ENCODE measurements at regions not wholly inside any gene's neighbourhood (a gene's known extent, or its start where the extent isn't known, plus 50 kb on each side); places are given as distances from the start of the nearest gene placed in this dataset.
"Not testable (repeated sequence)": the region's sequence is repeated elsewhere in the genome, so short reads cannot be mapped to it uniquely, and the experiment has no call there.

DNA sequence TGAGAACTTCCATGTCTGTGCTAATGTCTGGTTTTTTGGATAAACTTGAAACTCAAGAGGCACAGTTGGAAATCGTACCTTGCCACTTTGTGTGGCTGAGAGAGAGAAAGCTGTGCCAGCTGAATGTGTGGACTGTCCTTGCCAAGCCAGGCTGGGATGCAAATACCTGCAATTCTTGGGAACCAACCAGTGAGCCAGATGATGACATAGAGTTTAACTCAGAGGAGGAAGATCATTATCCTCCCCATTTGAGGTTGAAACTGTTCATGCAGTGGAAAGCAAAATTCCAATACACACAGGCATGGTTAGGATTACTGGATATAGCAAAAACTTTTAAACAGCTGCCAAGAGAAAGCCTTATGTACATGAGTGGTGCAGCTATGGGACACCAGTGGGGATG, 451.4 kb upstream of the NPAP1 start:
- in situ Hi-C loops (cut with HindIII; ENCODE audit: low pct_unique_long_range_greater_than_20kb, low sequenced_read_pairs) (no loop called here), intact Hi-C loops (cut with micrococcal nuclease; ENCODE audit: unreplicated experiment) (no loop called here)
- no peaks in the 10 kb centered on the region for H3K36me3 ChIP-seq (ENCODE audit: control insufficient read depth, insufficient read depth, low read length)
- no TSS peak for BruUV-seq (replicated peaks)
- peaks cover 2% of the 10 kb centered on the region; the same call in 1 of the 2 replicates for H3K9me3 ChIP-seq (ENCODE audit: control insufficient read depth, insufficient read depth, low read depth, low read length)
- TF ChIP-seq SIN3A (IDR thresholded peaks at IDR 0.05; ENCODE audit: borderline replicate concordance, insufficient read depth, low read depth, low read length) (no peak), TCF7L2 (IDR thresholded peaks at IDR 0.05; ENCODE audit: low read depth, low read length) (no peak), POLR2AphosphoS5 (IDR thresholded peaks at IDR 0.05; ENCODE audit: low read depth, low read length) (no peak)
- TF ChIP-seq, protein P1, sequence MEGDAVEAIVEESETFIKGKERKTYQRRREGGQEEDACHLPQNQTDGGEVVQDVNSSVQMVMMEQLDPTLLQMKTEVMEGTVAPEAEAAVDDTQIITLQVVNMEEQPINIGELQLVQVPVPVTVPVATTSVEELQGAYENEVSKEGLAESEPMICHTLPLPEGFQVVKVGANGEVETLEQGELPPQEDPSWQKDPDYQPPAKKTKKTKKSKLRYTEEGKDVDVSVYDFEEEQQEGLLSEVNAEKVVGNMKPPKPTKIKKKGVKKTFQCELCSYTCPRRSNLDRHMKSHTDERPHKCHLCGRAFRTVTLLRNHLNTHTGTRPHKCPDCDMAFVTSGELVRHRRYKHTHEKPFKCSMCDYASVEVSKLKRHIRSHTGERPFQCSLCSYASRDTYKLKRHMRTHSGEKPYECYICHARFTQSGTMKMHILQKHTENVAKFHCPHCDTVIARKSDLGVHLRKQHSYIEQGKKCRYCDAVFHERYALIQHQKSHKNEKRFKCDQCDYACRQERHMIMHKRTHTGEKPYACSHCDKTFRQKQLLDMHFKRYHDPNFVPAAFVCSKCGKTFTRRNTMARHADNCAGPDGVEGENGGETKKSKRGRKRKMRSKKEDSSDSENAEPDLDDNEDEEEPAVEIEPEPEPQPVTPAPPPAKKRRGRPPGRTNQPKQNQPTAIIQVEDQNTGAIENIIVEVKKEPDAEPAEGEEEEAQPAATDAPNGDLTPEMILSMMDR (IDR thresholded peaks at IDR 0.05), result no peak
- TF ChIP-seq, protein P2, sequence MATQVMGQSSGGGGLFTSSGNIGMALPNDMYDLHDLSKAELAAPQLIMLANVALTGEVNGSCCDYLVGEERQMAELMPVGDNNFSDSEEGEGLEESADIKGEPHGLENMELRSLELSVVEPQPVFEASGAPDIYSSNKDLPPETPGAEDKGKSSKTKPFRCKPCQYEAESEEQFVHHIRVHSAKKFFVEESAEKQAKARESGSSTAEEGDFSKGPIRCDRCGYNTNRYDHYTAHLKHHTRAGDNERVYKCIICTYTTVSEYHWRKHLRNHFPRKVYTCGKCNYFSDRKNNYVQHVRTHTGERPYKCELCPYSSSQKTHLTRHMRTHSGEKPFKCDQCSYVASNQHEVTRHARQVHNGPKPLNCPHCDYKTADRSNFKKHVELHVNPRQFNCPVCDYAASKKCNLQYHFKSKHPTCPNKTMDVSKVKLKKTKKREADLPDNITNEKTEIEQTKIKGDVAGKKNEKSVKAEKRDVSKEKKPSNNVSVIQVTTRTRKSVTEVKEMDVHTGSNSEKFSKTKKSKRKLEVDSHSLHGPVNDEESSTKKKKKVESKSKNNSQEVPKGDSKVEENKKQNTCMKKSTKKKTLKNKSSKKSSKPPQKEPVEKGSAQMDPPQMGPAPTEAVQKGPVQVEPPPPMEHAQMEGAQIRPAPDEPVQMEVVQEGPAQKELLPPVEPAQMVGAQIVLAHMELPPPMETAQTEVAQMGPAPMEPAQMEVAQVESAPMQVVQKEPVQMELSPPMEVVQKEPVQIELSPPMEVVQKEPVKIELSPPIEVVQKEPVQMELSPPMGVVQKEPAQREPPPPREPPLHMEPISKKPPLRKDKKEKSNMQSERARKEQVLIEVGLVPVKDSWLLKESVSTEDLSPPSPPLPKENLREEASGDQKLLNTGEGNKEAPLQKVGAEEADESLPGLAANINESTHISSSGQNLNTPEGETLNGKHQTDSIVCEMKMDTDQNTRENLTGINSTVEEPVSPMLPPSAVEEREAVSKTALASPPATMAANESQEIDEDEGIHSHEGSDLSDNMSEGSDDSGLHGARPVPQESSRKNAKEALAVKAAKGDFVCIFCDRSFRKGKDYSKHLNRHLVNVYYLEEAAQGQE (IDR thresholded peaks at IDR 0.05; ENCODE audit: insufficient read depth in 1 of 2, low read depth in 2 of 2, low read length in 1 of 2), result no peak
- no peak for DNase-seq (ENCODE audit: low read depth, low spot score)
- no peak overlapping the region for H3K27ac ChIP-seq (ENCODE audit: low read length)
- H3K4me3 ChIP-seq (ENCODE audit: low read depth in 2 of 2, low read length in 2 of 2), result no peak overlapping the region
- no peak for ATAC-seq
- ChIA-PET POLR2A (no interaction called here), CTCF (no interaction called here)
- H3K4me1 ChIP-seq (ENCODE audit: control insufficient read depth, insufficient read depth, low read length), result no peaks in the 10 kb centered on the region
- H3K27me3 ChIP-seq (ENCODE audit: control insufficient read depth, insufficient read depth, low read length), result no peaks in the 10 kb centered on the region

DNA sequence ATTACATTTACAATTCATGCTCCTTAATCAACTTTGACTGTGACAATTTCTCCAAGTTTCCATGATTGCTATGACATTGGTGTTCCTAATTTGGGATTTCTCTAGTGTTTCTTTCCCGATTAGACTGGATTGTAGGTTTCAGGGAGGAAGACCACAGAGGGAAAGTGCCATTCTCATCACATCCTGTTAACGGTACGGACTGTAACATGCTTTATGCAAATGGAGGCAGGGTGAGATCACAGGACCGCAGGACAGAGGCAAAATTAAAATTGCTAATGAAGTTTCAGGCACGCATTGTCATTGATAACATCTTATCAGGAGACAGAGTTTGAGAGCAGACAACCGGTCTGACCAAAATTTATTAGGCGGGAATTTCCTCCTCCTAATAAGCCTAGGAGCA, 446.7 kb upstream of the NPAP1 start:
- in situ Hi-C loops (cut with HindIII; ENCODE audit: low pct_unique_long_range_greater_than_20kb, low sequenced_read_pairs); H3K9me3 ChIP-seq (ENCODE audit: control insufficient read depth, insufficient read depth, low read depth, low read length); H3K36me3 ChIP-seq (ENCODE audit: control insufficient read depth, insufficient read depth, low read length); H3K4me3 ChIP-seq (ENCODE audit: low read depth in 2 of 2, low read length in 2 of 2); DNase-seq (ENCODE audit: low read depth, low spot score); H3K27me3 ChIP-seq (ENCODE audit: control insufficient read depth, insufficient read depth, low read length); intact Hi-C loops (cut with micrococcal nuclease; ENCODE audit: unreplicated experiment); ATAC-seq; POLR2A ChIA-PET; H3K4me1 ChIP-seq (ENCODE audit: control insufficient read depth, insufficient read depth, low read length); CTCF ChIA-PET; H3K27ac ChIP-seq (ENCODE audit: low read length); BruUV-seq (replicated peaks): not testable (repeated sequence)

DNA sequence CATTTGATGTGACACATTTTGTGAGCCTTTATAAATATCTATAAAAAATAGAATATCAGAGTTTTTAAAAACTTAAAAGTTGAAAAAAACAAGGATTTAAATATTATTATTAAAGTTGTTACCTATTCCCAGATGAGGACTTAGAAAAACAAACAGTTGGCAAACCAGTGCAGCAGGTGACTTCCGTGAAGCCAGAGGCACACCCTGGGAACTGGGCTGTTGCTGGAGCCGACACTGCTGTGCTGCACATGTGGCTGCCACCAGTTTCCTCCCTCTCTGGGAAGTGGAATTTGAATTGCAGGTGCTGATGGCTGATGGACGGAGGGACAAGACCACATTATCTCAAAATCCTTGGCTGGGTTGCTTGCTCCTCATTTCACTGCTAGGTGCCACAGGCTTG, 442.4 kb upstream of the NPAP1 start:
- intact Hi-C loops (cut with micrococcal nuclease; ENCODE audit: unreplicated experiment); DNase-seq (ENCODE audit: low read depth, low spot score); H3K36me3 ChIP-seq (ENCODE audit: control insufficient read depth, insufficient read depth, low read length); in situ Hi-C loops (cut with HindIII; ENCODE audit: low pct_unique_long_range_greater_than_20kb, low sequenced_read_pairs); CTCF ChIA-PET; H3K27ac ChIP-seq (ENCODE audit: low read length); H3K4me3 ChIP-seq (ENCODE audit: low read depth in 2 of 2, low read length in 2 of 2); H3K4me1 ChIP-seq (ENCODE audit: control insufficient read depth, insufficient read depth, low read length); BruUV-seq (replicated peaks); H3K27me3 ChIP-seq (ENCODE audit: control insufficient read depth, insufficient read depth, low read length); ATAC-seq; POLR2A ChIA-PET; H3K9me3 ChIP-seq (ENCODE audit: control insufficient read depth, insufficient read depth, low read depth, low read length): not testable (repeated sequence)

DNA sequence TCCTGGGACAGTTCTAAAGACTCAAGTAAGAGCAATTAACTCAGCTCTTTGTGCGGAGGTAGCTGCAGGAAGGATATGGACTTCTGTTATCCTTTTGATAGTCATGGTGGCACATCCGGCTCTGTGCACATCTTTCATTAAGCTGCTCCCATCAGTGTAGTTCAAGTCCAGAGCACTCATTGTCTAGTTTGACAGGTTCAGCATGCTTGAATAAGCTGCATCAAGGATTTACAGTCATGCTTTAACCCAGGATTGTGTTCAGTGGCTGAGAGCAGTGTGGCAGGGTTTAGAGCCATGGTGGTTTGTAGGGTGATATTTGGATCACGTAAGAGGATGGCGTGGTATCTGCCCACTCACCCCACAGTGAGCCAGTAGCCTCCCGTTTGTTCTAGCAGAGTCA, 435.0 kb upstream of the NPAP1 start:
- CTCF ChIA-PET; intact Hi-C loops (cut with micrococcal nuclease; ENCODE audit: unreplicated experiment); POLR2A ChIA-PET; H3K27ac ChIP-seq (ENCODE audit: low read length); H3K36me3 ChIP-seq (ENCODE audit: control insufficient read depth, insufficient read depth, low read length); H3K27me3 ChIP-seq (ENCODE audit: control insufficient read depth, insufficient read depth, low read length); ATAC-seq; DNase-seq (ENCODE audit: low read depth, low spot score); in situ Hi-C loops (cut with HindIII; ENCODE audit: low pct_unique_long_range_greater_than_20kb, low sequenced_read_pairs); BruUV-seq (replicated peaks); H3K4me3 ChIP-seq (ENCODE audit: low read depth in 2 of 2, low read length in 2 of 2); H3K9me3 ChIP-seq (ENCODE audit: control insufficient read depth, insufficient read depth, low read depth, low read length); H3K4me1 ChIP-seq (ENCODE audit: control insufficient read depth, insufficient read depth, low read length): not testable (repeated sequence)

DNA sequence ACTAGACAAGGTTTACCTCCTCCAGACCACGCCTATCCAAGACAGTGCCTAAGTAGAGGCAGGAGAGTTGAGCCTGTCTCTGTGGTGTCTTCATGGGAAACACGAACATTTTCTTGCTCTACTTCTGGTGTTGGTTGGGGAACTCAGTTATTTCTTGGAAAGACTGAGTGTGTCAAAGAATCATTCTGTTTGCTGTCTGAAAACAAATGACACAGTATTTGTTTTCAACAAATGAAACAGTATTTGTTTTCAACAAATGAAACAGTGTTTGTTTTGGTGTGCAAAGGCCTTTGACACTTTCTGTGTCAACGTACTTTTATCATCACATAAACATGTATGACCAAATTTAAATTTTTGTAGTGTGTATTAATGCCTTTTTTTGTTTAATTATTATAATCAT, 416.5 kb upstream of the NPAP1 start:
- POLR2A ChIA-PET; H3K27ac ChIP-seq (ENCODE audit: low read length); intact Hi-C loops (cut with micrococcal nuclease; ENCODE audit: unreplicated experiment); ATAC-seq; CTCF ChIA-PET; H3K36me3 ChIP-seq (ENCODE audit: control insufficient read depth, insufficient read depth, low read length); H3K27me3 ChIP-seq (ENCODE audit: control insufficient read depth, insufficient read depth, low read length); H3K9me3 ChIP-seq (ENCODE audit: control insufficient read depth, insufficient read depth, low read depth, low read length); DNase-seq (ENCODE audit: low read depth, low spot score); in situ Hi-C loops (cut with HindIII; ENCODE audit: low pct_unique_long_range_greater_than_20kb, low sequenced_read_pairs); H3K4me1 ChIP-seq (ENCODE audit: control insufficient read depth, insufficient read depth, low read length); BruUV-seq (replicated peaks); H3K4me3 ChIP-seq (ENCODE audit: low read depth in 2 of 2, low read length in 2 of 2): not testable (repeated sequence)

DNA sequence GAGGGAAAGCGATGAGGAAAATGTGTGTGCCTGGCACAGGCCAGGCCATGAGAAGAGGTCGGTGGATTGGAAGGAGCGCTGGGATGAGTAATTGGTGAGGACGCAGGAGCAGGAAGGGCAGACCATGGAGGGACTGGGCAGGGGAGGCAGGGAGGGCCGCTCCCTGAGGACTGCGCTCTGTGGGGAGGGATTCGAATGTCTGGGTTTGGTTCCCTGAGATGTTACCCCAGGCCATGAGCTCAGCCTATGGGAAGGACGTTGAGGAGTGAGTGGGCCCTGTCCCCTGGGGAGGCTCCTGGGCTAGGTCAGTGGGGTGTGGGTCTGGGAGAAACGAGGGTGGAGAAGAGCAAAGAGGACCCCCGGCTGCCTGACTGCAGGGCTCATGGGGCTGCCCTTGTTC, 415.2 kb upstream of the NPAP1 start:
- in situ Hi-C loops (cut with HindIII; ENCODE audit: low pct_unique_long_range_greater_than_20kb, low sequenced_read_pairs); H3K4me1 ChIP-seq (ENCODE audit: control insufficient read depth, insufficient read depth, low read length); CTCF ChIA-PET; POLR2A ChIA-PET; H3K27ac ChIP-seq (ENCODE audit: low read length); H3K4me3 ChIP-seq (ENCODE audit: low read depth in 2 of 2, low read length in 2 of 2); H3K9me3 ChIP-seq (ENCODE audit: control insufficient read depth, insufficient read depth, low read depth, low read length); DNase-seq (ENCODE audit: low read depth, low spot score); H3K27me3 ChIP-seq (ENCODE audit: control insufficient read depth, insufficient read depth, low read length); H3K36me3 ChIP-seq (ENCODE audit: control insufficient read depth, insufficient read depth, low read length); intact Hi-C loops (cut with micrococcal nuclease; ENCODE audit: unreplicated experiment); BruUV-seq (replicated peaks); ATAC-seq: not testable (repeated sequence)
